ENCODE measurements at regions not wholly inside any gene's neighbourhood (a gene's known extent, or its start where the extent isn't known, plus 50 kb on each side); places are given as distances from the start of the nearest gene placed in this dataset.
A peak's percentile ranks its signal among the peaks of the same experiment; 100 is the strongest.

GRCh38 chr7:132072873-132073272 is 503.4 kb downstream of the PLXNA4 start:
- peak; percentile 13 for DNase-seq

GRCh38 chr7:132072165-132072564 is 504.1 kb downstream of the PLXNA4 start:
- DNase-seq, result no peak

GRCh38 chr7:132069306-132069705 is 507.0 kb downstream of the PLXNA4 start:
- DNase-seq, result no peak

- DNase-seq, result no peak
These were observed 509.5 kb downstream of the PLXNA4 start for GRCh38 chr7:132066761-132067171.

- peak; percentile 16 for DNase-seq
These were observed 509.7 kb upstream of the PODXL start for GRCh38 chr7:132065989-132066603.

- DNase-seq, result peak; percentile 8
These were observed 509.0 kb upstream of the PODXL start for GRCh38 chr7:132065193-132065988.

- no peak for DNase-seq
These were observed 507.4 kb upstream of the PODXL start for GRCh38 chr7:132063800-132064199.

GRCh38 chr7:132061937-132062336 is 505.5 kb upstream of the PODXL start:
- no peak for DNase-seq

GRCh38 chr7:132059141-132059540 is 502.7 kb upstream of the PODXL start:
- DNase-seq, result no peak

- no peak for DNase-seq
These were observed 499.1 kb upstream of the PODXL start for GRCh38 chr7:132055336-132056120.

- no peak for DNase-seq
These were observed 497.4 kb upstream of the PODXL start for GRCh38 chr7:132053871-132054270.

GRCh38 chr7:132051311-132051710 is 494.9 kb upstream of the PODXL start:
- no peak for DNase-seq

- no peak for DNase-seq
These were observed 493.3 kb upstream of the PODXL start for GRCh38 chr7:132049462-132050304.

- DNase-seq, result no peak
These were observed 489.1 kb upstream of the PODXL start for GRCh38 chr7:132045481-132045980.

GRCh38 chr7:132045002-132045401 is 488.6 kb upstream of the PODXL start:
- DNase-seq, result no peak

GRCh38 chr7:132044247-132044646 is 487.8 kb upstream of the PODXL start:
- DNase-seq, result no peak

- DNase-seq, result no peak
These were observed 484.7 kb upstream of the PODXL start for GRCh38 chr7:132041108-132041507.

- DNase-seq, result no peak
These were observed 479.3 kb upstream of the PODXL start for GRCh38 chr7:132035517-132036362.

GRCh38 chr7:132034748-132035416 is 478.5 kb upstream of the PODXL start:
- no peak for DNase-seq

- DNase-seq, result no peak
These were observed 474.5 kb upstream of the PODXL start for GRCh38 chr7:132030883-132031282.

GRCh38 chr7:132030086-132030568 is 473.7 kb upstream of the PODXL start:
- DNase-seq, result no peak
